Ishikawa (cell line): ENCODE measurements at regions not wholly inside any gene's neighbourhood (a gene's known extent, or its start where the extent isn't known, plus 50 kb on each side); places are given as distances from the start of the nearest gene placed in this dataset.

ENCODE experiments used
- CEBPB ChIP-seq: IDR thresholded peaks from 2 replicates; pipeline ENCODE4 v1.6.1; 2012
- CREB1 ChIP-seq: IDR thresholded peaks from 2 replicates; pipeline ENCODE4 v1.6.1; 2012; ENCODE audit warnings: low read depth
- EGR1 ChIP-seq: IDR thresholded peaks from 2 replicates; pipeline ENCODE4 v1.6.1; 2012
- EP300 ChIP-seq: IDR thresholded peaks from 2 replicates; pipeline ENCODE4 v1.6.1; 2012; ENCODE audit warnings: borderline replicate concordance
- FOXM1 ChIP-seq: IDR thresholded peaks from 2 replicates; pipeline ENCODE4 v1.6.1; 2012; ENCODE audit warnings: low read depth, borderline replicate concordance
- MAX ChIP-seq: IDR thresholded peaks from 2 replicates; pipeline ENCODE4 v1.6.1; 2012
- NFIC ChIP-seq: IDR thresholded peaks from 2 replicates; pipeline ENCODE4 v1.6.1; 2012
- RAD21 ChIP-seq: IDR thresholded peaks from 2 replicates; pipeline ENCODE4 v1.6.1; 2012; ENCODE audit warnings: low read depth
- REST ChIP-seq: IDR thresholded peaks from 2 replicates; pipeline ENCODE4 v1.6.1; 2012; ENCODE audit warnings: low read depth, mild to moderate bottlenecking
- TAF1 ChIP-seq: IDR thresholded peaks from 2 replicates; pipeline ENCODE4 v1.6.1; 2012; ENCODE audit warnings: low read depth, mild to moderate bottlenecking
- TCF12 ChIP-seq: IDR thresholded peaks from 2 replicates; pipeline ENCODE4 v1.6.1; 2012; ENCODE audit warnings: low read depth
- TEAD4 ChIP-seq: IDR thresholded peaks from 2 replicates; pipeline ENCODE4 v1.6.1; 2012
- USF1 ChIP-seq: IDR thresholded peaks from 2 replicates; pipeline ENCODE4 v1.6.1; 2012
- YY1 ChIP-seq: IDR thresholded peaks from 2 replicates; pipeline ENCODE4 v1.6.1; 2012; ENCODE audit warnings: low read depth
- ZBTB7A ChIP-seq: IDR thresholded peaks from 2 replicates; pipeline ENCODE4 v1.6.1; 2012; ENCODE audit warnings: low read depth

GRCh38 chr13:22837980-22838647 is 342.7 kb upstream of the SGCG start:
- TF ChIP-seq EP300 (no peak), CEBPB (no peak), NFIC (no peak), EGR1 (no peak), USF1 (no peak), REST (no peak)

- TF ChIP-seq EP300 (no peak), ZBTB7A (no peak), NFIC (no peak), YY1 (no peak), RAD21 (no peak), CEBPB (no peak), TCF12 (no peak), TAF1 (no peak), REST (no peak), CREB1 (no peak), EGR1 (no peak), MAX (no peak), USF1 (no peak), TEAD4 (no peak), FOXM1 (no peak)
Measured at GRCh38 chr13:22839603-22840530, 340.9 kb upstream of the SGCG start.

GRCh38 chr13:22846551-22846950 is 334.2 kb upstream of the SGCG start:
- no peak for TF ChIP-seq RAD21

GRCh38 chr13:22848539-22849052 is 332.2 kb upstream of the SGCG start:
- TF ChIP-seq RAD21 (no peak), REST (no peak), ZBTB7A (no peak), TEAD4 (no peak), TCF12 (no peak), MAX (no peak), CREB1 (no peak), USF1 (no peak), FOXM1 (no peak), YY1 (no peak), EGR1 (no peak), CEBPB (no peak), EP300 (no peak), NFIC (no peak), TAF1 (no peak)
